ENCODE measurements at regions not wholly inside any gene's neighbourhood (a gene's known extent, or its start where the extent isn't known, plus 50 kb on each side); places are given as distances from the start of the nearest gene placed in this dataset.
"Not testable (repeated sequence)": the region's sequence is repeated elsewhere in the genome, so short reads cannot be mapped to it uniquely, and the experiment has no call there.

DNA sequence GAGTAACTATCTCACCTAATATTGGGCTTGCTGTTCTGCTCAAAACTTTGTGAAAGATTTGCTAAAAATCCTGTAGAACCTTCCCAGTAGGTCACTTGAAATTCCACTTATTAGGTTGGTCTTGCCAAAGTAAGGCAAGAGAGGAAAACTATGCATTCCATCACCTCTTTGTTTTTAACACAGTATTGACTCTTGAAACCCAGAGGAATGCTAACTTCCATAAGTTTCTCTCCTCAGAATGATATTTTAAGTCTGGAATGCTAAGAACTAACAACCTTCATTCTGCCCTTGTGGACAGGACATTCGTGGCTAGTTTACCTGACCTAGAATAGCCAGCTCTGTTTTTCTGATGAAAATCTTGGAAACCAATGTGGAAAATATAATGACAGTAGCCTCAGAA, 154.5 kb downstream of the TMCO5A start:
- CTCF ChIA-PET: interaction anchor here (0.8 kb wide), 1 partner anchor 619 kb away, joined by 6 read pairs; no protein-coding TSS in a partner anchor
- Mint-ChIP-seq H3K27ac (no peak overlapping the region), H3K9me3 (no peaks in the 10 kb centered on the region), H3K27me3 (peaks cover 35% of the 10 kb centered on the region), H3K36me3 (ENCODE audit: low read depth) (no peaks in the 10 kb centered on the region), H3K4me1 (peaks cover 26% of the 10 kb centered on the region), H3K4me3 (no peak overlapping the region)
- no peak for DNase-seq
- POLR2A ChIA-PET: no interaction called here

GRCh38 chr15:38090223-38090622, 155.8 kb downstream of the TMCO5A start:
- DNase-seq: no peak
- Mint-ChIP-seq H3K4me1 (peaks cover 14% of the 10 kb centered on the region), H3K36me3 (ENCODE audit: low read depth) (no peaks in the 10 kb centered on the region), H3K9me3 (no peaks in the 10 kb centered on the region), H3K27ac (no peak overlapping the region), H3K4me3 (no peak overlapping the region), H3K27me3 (peaks cover 32% of the 10 kb centered on the region)
- ChIA-PET CTCF (no interaction called here), POLR2A (no interaction called here)

GRCh38 chr15:38090678-38091077, 156.2 kb downstream of the TMCO5A start:
- Mint-ChIP-seq H3K4me3 (no peak overlapping the region), H3K4me1 (peaks cover 11% of the 10 kb centered on the region), H3K27me3 (peaks cover 30% of the 10 kb centered on the region), H3K9me3 (no peaks in the 10 kb centered on the region), H3K27ac (no peak overlapping the region), H3K36me3 (ENCODE audit: low read depth) (no peaks in the 10 kb centered on the region)
- DNase-seq: no peak
- POLR2A ChIA-PET: no interaction called here
- CTCF ChIA-PET: no interaction called here

GRCh38 chr15:38091078-38091645, 156.7 kb downstream of the TMCO5A start:
- H3K36me3 Mint-ChIP-seq (ENCODE audit: low read depth): no peaks in the 10 kb centered on the region
- CTCF ChIA-PET: no interaction called here
- H3K4me1 Mint-ChIP-seq: peaks cover 7% of the 10 kb centered on the region
- H3K9me3 Mint-ChIP-seq: peaks cover under 1% of the 10 kb centered on the region
- no peak overlapping the region for H3K27ac Mint-ChIP-seq
- POLR2A ChIA-PET: no interaction called here
- DNase-seq: no peak
- H3K27me3 Mint-ChIP-seq: peaks cover 26% of the 10 kb centered on the region
- no peak overlapping the region for H3K4me3 Mint-ChIP-seq

GRCh38 chr15:38093931-38094330, 158.7 kb upstream of the SPRED1 start:
- Mint-ChIP-seq H3K27ac (no peak overlapping the region), H3K9me3 (peaks cover 9% of the 10 kb centered on the region), H3K4me3 (no peak overlapping the region), H3K4me1 (peaks cover 7% of the 10 kb centered on the region), H3K27me3 (peaks cover 25% of the 10 kb centered on the region), H3K36me3 (ENCODE audit: low read depth) (peaks cover 3% of the 10 kb centered on the region)
- CTCF ChIA-PET: no interaction called here
- POLR2A ChIA-PET: no interaction called here
- no peak for DNase-seq

GRCh38 chr15:38102972-38103371, 149.7 kb upstream of the SPRED1 start:
- Mint-ChIP-seq H3K4me1 (no peaks in the 10 kb centered on the region), H3K9me3 (peaks cover 2% of the 10 kb centered on the region), H3K27ac (no peak overlapping the region), H3K36me3 (ENCODE audit: low read depth) (no peaks in the 10 kb centered on the region), H3K27me3 (peaks cover 12% of the 10 kb centered on the region), H3K4me3 (no peak overlapping the region)
- POLR2A ChIA-PET: no interaction called here
- DNase-seq: no peak
- CTCF ChIA-PET: no interaction called here

- CTCF ChIA-PET: no interaction called here
- POLR2A ChIA-PET: no interaction called here
- Mint-ChIP-seq H3K9me3 (no peaks in the 10 kb centered on the region), H3K4me1 (no peaks in the 10 kb centered on the region), H3K27ac (no peak overlapping the region), H3K36me3 (ENCODE audit: low read depth) (no peaks in the 10 kb centered on the region), H3K27me3 (peaks cover 10% of the 10 kb centered on the region), H3K4me3 (no peak overlapping the region)
- no peak for DNase-seq
Observed at GRCh38 chr15:38103564-38103963, 149.1 kb upstream of the SPRED1 start.

GRCh38 chr15:38111070-38111469, 141.6 kb upstream of the SPRED1 start:
- ChIA-PET POLR2A (no interaction called here), CTCF (no interaction called here)

DNA sequence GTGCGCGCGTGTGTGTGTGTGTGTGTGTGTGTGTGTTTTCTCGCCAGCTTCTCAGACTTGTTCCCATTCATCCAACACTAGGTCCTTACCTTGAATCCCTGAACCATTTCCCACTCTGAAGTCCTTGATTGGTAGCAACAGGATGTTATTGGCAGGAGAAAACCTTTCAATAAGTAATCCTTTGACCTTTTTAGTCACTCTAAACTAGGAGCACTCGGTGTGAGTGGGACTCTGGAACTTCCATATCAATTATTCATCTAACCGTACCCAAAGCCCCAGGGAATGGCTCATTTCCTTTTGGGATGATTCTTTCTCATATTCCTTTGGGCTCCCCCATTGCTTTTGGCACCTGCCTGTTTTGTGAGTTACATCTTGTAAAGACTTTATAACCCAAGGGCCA, 140.2 kb upstream of the SPRED1 start:
- H3K36me3 Mint-ChIP-seq (ENCODE audit: low read depth): no peaks in the 10 kb centered on the region
- peaks cover 4% of the 10 kb centered on the region for H3K27me3 Mint-ChIP-seq
- H3K27ac Mint-ChIP-seq: no peak overlapping the region
- POLR2A ChIA-PET: no interaction called here
- H3K4me3 Mint-ChIP-seq: no peak overlapping the region
- DNase-seq: no peak
- no peaks in the 10 kb centered on the region for H3K4me1 Mint-ChIP-seq
- peaks cover under 1% of the 10 kb centered on the region for H3K9me3 Mint-ChIP-seq
- CTCF ChIA-PET: no interaction called here

More at GRCh38 chr15:38111070-38111469, 141.6 kb upstream of the SPRED1 start:
- no peak overlapping the region for H3K27ac Mint-ChIP-seq
- H3K4me1 Mint-ChIP-seq: no peaks in the 10 kb centered on the region
- H3K4me3 Mint-ChIP-seq: no peak overlapping the region
- H3K27me3 Mint-ChIP-seq: peaks cover 4% of the 10 kb centered on the region
- DNase-seq: no peak
- no peaks in the 10 kb centered on the region for H3K36me3 Mint-ChIP-seq (ENCODE audit: low read depth)
- no peaks in the 10 kb centered on the region for H3K9me3 Mint-ChIP-seq

DNA sequence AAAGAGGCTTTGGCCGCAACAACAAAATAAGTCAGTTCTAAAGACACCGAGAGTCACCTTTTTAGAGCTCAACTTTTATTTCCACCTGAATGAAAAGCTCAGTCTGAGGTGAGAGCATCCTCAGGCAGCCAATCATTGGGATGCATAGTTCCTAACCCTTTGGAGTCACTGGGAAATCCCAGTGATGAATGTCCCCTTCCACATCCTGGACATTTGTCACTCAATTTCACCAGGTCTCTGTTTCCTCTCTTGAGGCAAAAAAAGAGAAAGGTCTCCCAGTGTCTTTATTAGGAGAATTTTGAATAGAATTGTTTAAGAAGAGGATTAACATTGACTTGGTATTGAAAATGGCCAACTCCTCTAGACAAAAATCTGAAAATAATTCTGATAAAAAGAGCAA, 137.5 kb upstream of the SPRED1 start:
- no peaks in the 10 kb centered on the region for H3K36me3 Mint-ChIP-seq (ENCODE audit: low read depth)
- ChIA-PET CTCF (no interaction called here), POLR2A (no interaction called here)
- peaks cover 5% of the 10 kb centered on the region for H3K27me3 Mint-ChIP-seq
- H3K4me1 Mint-ChIP-seq: peaks cover 4% of the 10 kb centered on the region
- no peak overlapping the region for H3K4me3 Mint-ChIP-seq
- DNase-seq: no peak
- no peak overlapping the region for H3K27ac Mint-ChIP-seq
- H3K9me3 Mint-ChIP-seq: peaks cover 2% of the 10 kb centered on the region

DNA sequence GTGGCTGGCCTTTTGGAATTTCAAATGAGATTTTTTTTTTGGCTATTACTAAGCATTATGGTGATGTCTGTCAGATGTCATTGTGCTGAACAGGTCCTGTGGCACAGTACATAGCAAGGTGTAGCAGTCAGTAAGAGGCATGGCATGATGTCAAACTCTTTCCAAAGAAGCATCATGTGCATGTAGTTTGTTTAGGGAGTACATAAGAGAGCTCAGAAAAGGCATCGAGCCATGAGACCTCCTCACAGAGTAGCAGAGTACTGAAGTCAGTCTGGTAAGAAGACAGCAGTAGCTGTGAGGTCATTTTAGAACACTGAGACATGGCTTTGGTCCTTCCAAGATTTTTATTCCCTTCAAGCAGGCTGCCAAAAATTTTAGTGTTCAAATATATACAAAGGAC, 134.9 kb upstream of the SPRED1 start:
- Mint-ChIP-seq H3K27me3 (peaks cover 15% of the 10 kb centered on the region), H3K36me3 (ENCODE audit: low read depth) (peaks cover 3% of the 10 kb centered on the region), H3K4me1 (peaks cover 4% of the 10 kb centered on the region), H3K4me3 (no peak overlapping the region), H3K27ac (no peak overlapping the region), H3K9me3 (peaks cover 9% of the 10 kb centered on the region)
- CTCF ChIA-PET: no interaction called here
- DNase-seq: no peak
- POLR2A ChIA-PET: no interaction called here

DNA sequence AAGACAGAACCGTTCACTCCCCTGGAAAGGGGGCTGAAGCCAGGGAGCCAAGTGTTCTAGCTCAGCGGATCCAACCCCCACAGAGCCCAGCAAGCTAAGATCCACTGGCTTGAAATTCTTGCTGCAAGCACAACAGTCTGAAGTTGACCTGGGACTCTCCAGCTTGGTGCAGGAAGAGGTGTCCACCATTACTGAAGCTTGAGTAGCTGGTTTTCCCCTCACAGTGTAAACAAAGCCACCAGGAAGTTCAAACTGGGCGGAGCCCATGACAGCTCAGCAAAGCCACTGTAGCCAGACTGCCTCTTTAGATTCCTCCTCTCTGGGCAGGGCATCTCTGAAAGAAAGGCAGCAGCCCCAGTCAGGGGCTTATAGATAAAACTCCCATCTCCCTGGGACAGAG, 132.8 kb upstream of the SPRED1 start:
- H3K4me1 Mint-ChIP-seq; H3K4me3 Mint-ChIP-seq; H3K36me3 Mint-ChIP-seq (ENCODE audit: low read depth); POLR2A ChIA-PET; CTCF ChIA-PET; H3K27ac Mint-ChIP-seq: not testable (repeated sequence)
- Mint-ChIP-seq H3K9me3 (peaks cover 11% of the 10 kb centered on the region), H3K27me3 (peaks cover 21% of the 10 kb centered on the region)
- peak; percentile 17 for DNase-seq

DNA sequence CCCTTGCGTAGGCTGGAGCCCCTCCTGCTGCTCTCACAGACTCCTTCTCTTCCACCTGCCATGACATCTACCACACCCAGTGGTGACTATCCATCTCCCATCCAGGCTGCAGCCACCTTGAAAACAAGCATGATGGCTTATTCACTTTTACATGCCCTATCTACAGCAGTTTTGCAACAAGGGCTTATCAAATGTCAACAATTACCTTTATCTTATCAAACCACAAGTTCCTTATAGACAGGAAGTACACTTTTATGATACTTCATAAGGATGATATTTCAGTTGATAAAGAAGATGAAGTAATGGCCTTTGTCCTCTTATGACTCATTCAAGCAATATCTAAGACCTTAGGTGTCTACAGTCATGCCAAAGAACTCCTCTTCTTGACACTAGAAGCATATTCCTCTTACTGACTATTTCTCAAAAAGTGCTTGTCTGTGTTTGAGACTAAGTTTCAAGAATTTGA, 125.3 kb upstream of the SPRED1 start:
- Mint-ChIP-seq H3K36me3 (ENCODE audit: low read depth) (peaks cover under 1% of the 10 kb centered on the region), H3K27me3 (peaks cover 36% of the 10 kb centered on the region), H3K4me1 (peaks cover 12% of the 10 kb centered on the region), H3K9me3 (peaks cover 5% of the 10 kb centered on the region), H3K4me3 (no peak overlapping the region), H3K27ac (no peak overlapping the region)
- ChIA-PET CTCF (interaction anchor here (1.0 kb wide), 1 partner anchor 313 kb away, joined by 3 read pairs; no protein-coding TSS in a partner anchor), POLR2A (no interaction called here)
- DNase-seq: no peak

- H3K27me3 Mint-ChIP-seq: peaks cover 28% of the 10 kb centered on the region
- peaks cover 12% of the 10 kb centered on the region for H3K4me1 Mint-ChIP-seq
- POLR2A ChIA-PET: no interaction called here
- no peak overlapping the region for H3K27ac Mint-ChIP-seq
- DNase-seq: no peak
- CTCF ChIA-PET: no interaction called here
- H3K36me3 Mint-ChIP-seq (ENCODE audit: low read depth): no peaks in the 10 kb centered on the region
- H3K9me3 Mint-ChIP-seq: no peaks in the 10 kb centered on the region
- no peak overlapping the region for H3K4me3 Mint-ChIP-seq
Observed at GRCh38 chr15:38128341-38128781, 124.3 kb upstream of the SPRED1 start.
